Sigmoid colon (tissue), 4 donors: ENCODE measurements at regions not wholly inside any gene's neighbourhood (a gene's known extent, or its start where the extent isn't known, plus 50 kb on each side); places are given as distances from the start of the nearest gene placed in this dataset.

ENCODE experiments used
- POLR2A ChIP-seq, 2 donors: fragments of 450-650 bp; IDR thresholded peaks; one replicate each; pipeline ENCODE4 v1.6.1; 2016; ENCODE audit warnings: antibody characterized with exemption in 2 of 2, mild to moderate bottlenecking in 2 of 2, moderate library complexity in 2 of 2
- POLR2AphosphoS5 ChIP-seq, 4 donors: sonication (generic); formaldehyde crosslinking; IDR thresholded peaks; one replicate each; pipeline ENCODE4 v1.6.1; 2017; ENCODE audit warnings: antibody characterized with exemption in 4 of 4
- TF ChIP-seq, protein P1 (sequence below), 4 experiments: fragments of 450-650 bp in 3 of 4; fragments of 200-600 bp in 1 of 4; IDR thresholded peaks; one replicate each; pipeline ENCODE4 v1.5.1; 2016 to 2019; ENCODE audit warnings: antibody characterized with exemption in 4 of 4, mild to moderate bottlenecking in 3 of 4, moderate library complexity in 2 of 4

DNA sequence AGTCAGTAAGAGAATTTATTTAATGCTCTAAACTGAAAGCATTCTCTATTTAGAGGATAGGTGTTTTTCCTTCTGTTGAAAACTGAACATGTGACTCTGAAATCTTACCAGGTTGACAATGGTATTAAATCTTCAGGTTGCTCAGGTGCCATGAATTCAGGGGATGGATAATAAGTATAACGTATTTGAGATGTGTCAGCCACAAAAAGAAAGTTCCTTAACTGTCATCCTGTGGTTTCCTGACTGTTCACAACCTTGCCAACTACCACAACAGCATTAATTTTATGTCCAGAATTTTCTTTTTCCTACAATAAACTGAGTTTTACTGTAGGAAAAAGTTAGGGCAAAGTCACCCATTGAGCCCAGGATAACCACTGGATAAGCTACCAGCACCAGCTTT, 243.3 kb upstream of the PSMD7 start:
- TF ChIP-seq, protein P1, sequence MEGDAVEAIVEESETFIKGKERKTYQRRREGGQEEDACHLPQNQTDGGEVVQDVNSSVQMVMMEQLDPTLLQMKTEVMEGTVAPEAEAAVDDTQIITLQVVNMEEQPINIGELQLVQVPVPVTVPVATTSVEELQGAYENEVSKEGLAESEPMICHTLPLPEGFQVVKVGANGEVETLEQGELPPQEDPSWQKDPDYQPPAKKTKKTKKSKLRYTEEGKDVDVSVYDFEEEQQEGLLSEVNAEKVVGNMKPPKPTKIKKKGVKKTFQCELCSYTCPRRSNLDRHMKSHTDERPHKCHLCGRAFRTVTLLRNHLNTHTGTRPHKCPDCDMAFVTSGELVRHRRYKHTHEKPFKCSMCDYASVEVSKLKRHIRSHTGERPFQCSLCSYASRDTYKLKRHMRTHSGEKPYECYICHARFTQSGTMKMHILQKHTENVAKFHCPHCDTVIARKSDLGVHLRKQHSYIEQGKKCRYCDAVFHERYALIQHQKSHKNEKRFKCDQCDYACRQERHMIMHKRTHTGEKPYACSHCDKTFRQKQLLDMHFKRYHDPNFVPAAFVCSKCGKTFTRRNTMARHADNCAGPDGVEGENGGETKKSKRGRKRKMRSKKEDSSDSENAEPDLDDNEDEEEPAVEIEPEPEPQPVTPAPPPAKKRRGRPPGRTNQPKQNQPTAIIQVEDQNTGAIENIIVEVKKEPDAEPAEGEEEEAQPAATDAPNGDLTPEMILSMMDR (IDR thresholded peaks at IDR 0.05), result no peak
- TF ChIP-seq POLR2A (IDR thresholded peaks at IDR 0.05) (no peak), POLR2AphosphoS5 (IDR thresholded peaks at IDR 0.05) (no peak)
